Stimulated activated CD4-positive, alpha-beta T cell treated with anti-CD3 and anti-CD28 coated beads, Interleukin-1b, Interleukin-23, amount 100 ng/mL, for 48 hours (primary cell): ENCODE measurements at regions not wholly inside any gene's neighbourhood (a gene's known extent, or its start where the extent isn't known, plus 50 kb on each side); places are given as distances from the start of the nearest gene placed in this dataset.
"Not testable (repeated sequence)": the region's sequence is repeated elsewhere in the genome, so short reads cannot be mapped to it uniquely, and the experiment has no call there.

Experiments
- DNase-seq: peaks from one replicate; pipeline ENCODE4 v3.0.0-alpha.2; 2020

DNA sequence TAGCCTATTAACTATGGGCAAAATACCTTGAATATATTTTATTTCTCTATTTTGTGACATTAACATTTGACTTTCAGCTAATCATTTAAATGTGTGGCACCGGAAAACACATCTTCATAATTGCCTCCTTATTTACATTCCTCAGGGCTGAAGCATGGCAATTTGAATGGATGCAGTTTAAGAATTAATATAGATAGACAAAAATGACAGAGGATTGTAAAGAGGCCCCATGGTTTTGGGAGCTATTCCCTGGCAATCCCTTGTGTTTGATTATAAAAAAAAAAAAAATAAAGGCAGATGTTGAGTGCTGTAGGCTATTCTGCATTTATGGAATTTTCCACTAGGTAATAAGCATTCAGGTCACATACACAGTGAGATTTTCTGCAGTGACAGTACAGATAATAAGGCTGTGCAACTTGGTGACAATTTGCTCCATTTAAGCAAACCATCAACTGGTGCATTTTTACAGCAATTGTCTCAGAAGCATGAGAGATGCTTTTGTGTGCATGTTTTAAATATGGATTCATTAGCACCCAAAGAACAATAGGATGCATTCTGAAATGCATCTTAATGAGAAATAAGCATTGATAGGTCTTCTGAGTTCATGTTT is 123.2 kb upstream of the SLC38A4 start:
- DNase-seq: no peak

- DNase-seq: no peak
Observed at GRCh38 chr12:46950094-46950493, 124.3 kb upstream of the SLC38A4 start.

- no peak for DNase-seq
Observed at GRCh38 chr12:46952880-46953483, 126.4 kb upstream of the PCED1B start.

GRCh38 chr12:46956451-46957035 is 122.9 kb upstream of the PCED1B start:
- DNase-seq: no peak

- DNase-seq: no peak
Observed at GRCh38 chr12:46958053-46958452, 121.4 kb upstream of the PCED1B start.

- DNase-seq: no peak
Observed at GRCh38 chr12:46958599-46959290, 120.7 kb upstream of the PCED1B start.

DNA sequence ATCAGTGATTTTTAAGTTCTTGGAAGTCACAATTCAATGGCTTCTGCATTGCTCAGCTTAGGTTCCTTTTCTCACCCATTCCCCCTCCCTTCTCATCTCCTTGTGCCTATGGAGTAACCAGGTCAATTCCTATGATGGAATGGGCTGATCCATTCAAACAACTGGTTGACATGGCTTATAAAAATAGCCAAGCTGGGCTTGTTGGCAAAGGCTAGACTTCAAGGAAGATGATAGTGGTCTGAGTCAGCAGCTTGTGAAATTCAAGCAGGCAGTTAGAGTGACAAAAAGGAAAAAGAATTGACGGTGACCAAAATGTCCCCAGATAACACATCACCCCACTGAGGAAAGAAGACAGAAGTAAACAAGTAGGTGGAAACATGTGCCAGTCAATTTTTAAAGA is 119.9 kb upstream of the PCED1B start:
- DNase-seq: no peak

- DNase-seq: no peak
Observed at GRCh38 chr12:46960681-46961080, 118.7 kb upstream of the PCED1B start.

DNA sequence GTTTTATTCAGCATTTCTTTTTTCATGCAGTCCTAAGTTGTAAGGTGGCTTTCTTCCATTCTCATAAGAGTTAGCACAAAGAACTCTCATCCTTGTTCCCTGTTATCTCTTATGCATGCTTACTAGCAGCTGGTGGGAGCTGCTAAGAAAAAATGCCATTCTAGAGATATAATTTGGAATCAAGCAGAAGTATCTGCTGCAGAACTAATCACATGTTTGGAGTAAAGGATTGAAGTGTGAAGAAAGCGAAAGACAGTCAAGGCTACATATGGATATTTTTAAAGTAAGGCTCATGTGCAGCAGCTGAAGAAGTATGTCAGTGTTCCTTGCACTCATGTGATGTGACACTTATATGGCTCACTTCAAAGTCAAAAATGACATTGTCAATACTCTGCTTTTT is 116.2 kb upstream of the PCED1B start:
- DNase-seq: no peak

DNA sequence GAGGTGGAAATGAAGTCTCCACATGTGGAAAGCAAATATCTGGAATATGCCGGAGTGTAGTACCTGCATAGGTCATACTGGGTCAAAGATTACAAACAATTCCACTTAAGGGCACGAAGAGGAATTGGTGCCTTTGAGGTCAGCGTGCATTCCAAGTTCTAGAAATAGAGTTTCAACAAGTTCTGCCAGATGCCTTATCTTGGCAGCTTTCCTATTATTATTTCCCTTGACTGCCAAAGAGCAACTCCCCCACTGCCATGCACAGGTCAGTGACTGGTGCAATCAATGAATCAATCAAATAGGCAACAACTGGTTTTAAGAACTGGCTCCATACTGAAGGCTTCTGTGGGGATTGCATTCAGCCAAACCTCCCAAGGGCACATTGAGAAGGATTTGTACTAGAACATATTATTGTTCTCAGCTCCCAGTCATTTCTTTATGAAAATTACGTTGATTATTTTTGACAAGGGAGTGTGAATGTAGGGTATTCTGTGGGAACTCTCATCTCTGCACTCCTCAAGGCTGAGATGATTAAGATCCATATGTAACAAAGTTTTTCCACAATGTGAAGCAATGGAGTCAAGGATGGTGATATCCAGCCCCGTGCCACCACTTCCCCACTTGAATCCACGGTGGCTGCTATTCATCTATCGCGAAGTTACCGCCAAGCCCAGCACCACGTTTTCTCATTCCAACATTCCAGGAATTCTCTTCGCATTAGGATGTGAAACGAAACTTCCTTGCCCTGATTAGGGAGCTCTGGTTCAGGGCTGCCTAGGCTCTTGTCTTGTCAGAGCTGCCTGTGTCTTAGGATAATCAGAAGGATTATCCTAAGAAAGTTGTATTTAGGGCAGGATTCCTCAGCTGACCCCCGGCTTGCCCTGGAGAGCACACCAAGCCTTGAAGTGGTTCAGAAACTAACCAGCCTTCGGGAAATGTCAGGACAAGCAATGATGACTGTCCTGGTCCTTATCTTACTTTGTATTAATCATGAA is 115.1 kb upstream of the PCED1B start:
- no peak for DNase-seq

DNA sequence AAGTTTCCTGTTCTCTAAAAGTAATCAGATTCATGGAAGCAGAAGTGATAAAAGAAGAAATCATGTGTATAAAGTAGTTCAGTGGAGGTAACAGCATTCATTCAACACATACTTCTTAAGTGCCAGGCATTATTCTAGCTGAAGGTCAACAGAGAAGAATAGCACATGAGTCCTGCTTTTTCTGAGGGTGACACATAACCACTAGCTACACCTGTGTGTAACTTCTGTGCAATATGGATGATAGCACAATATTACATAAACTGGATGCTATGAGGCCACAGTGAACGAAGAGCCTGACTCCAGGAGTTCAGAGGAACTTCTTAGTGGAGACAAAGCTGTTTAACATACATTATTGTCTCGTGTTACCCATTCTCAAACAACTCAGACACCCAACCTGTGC is 114.3 kb upstream of the PCED1B start:
- DNase-seq: no peak

GRCh38 chr12:46965880-46966279 is 113.5 kb upstream of the PCED1B start:
- DNase-seq: no peak

GRCh38 chr12:46970636-46971035 is 108.8 kb upstream of the PCED1B start:
- no peak for DNase-seq

DNA sequence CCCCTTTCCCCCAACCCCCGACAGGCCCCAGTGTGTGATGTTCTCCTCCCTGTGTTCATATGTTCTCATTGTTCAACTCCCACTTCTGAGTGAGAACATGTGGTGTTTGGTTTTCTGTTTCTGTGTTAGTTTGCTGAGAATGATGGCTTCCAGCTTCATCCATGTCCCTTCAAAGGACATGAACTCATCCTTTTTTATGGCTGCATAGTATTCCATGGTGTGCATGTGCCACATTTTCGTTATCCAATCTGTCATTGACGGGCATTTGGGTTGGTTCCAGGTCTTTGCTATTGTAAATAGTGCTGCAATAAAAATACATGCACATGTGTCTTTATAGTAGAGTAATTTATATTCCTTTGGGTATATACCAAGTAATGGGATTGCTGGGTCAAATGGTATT is 105.5 kb upstream of the PCED1B start:
- not testable (repeated sequence) for DNase-seq

DNA sequence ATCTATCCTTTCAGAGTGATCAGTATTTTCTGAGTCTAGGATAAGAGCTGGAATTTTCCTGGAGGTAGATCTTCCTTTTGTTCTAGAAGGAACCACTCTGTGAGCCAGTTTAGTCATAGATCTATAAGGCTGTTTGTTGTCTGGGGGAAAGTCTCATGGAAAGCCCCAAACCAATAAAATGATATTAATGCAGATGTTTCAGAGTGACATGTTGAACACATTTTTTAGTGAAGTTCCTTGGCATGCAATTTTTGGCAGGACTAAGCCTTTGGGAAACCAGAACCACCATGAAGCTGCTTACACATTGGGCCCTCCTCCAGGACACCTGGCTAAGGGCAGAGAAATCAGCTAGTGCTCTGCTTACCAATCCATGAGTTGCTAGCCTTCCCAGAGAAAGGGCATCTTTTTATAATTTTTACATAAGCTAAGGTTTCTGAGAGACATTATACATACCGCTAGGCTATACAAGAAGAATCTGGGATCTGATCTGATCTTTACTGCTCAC is 101.5 kb upstream of the PCED1B start:
- DNase-seq: no peak

- DNase-seq: no peak
Observed at GRCh38 chr12:46981622-46982021, 97.8 kb upstream of the PCED1B start.

DNA sequence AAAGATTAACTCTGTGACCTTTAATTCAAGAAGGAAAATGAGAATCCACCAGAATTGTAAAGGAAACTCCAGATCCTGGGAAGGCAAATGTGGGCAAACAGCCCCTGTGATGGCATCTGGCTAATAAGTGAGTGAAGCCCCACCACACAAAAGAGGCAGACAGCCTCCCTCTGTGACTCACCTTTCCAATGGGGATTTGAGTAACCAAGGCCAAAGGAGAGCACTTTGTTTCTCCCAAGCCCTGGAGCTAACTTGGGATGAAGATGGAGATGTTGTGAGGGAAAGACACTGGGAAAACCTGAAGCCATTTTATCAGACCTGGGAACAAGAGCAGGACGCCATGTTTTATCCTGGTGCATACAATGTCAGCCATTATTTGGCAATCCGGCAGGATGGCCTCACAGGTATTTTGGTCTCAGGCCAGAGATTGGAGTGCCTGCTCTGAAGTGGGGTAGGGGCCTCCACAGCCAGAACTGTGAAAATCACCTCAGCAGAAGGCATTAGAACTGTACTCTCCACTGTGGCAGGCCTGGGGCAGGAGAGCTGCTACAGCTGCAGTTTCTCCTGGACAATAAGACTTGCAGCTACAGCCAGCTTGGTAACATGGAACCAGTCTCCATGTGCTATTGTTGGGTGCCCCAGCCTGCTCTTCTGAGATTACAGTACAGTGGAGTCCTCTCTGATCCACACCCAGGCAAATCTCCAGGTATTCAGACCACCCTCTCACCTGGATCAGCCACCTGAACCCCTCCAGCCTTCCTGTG is 96.6 kb upstream of the PCED1B start:
- no peak for DNase-seq

- DNase-seq: no peak
Observed at GRCh38 chr12:46983393-46983793, 96.0 kb upstream of the PCED1B start.

DNA sequence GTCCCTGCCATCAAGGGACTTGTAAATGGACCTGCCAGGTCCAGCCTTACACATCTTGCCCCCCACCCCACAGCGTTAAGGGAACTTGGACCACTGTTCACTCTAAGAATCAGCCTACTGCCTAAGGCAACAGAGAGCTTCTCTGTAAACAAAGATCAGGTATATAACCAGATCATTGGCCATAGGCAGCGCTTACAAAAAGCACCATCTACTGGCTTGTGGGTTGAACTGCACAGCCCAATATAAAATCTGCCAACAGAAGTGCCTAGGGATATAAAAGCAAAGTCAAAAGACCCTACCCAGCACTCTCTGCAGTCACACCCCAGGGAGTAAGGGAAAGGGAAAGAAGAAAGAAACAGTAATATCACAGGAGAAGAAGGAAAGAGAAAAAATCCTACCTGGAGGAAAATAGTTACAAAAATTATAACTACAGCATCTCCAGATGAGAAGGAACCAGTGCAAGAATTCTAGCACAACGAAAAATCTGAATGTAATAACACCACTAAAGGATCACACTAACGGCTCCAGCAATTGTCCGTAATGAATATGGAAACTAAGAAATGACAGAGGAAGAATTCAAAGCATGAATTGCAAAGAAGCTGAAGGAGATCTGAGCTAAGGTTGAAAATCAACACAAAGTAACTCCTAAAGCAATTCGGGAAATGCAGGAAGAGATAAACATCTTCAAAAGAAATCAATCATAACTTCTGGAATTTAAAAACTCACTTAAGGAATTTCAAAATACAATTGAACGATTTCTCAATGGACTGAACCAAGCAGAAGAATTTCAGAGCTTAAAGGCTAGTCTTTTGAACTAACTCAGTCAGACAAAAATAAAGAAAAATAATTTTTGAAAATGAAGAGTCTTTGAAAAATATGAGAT is 95.2 kb upstream of the PCED1B start:
- peak; percentile 22 for DNase-seq

DNA sequence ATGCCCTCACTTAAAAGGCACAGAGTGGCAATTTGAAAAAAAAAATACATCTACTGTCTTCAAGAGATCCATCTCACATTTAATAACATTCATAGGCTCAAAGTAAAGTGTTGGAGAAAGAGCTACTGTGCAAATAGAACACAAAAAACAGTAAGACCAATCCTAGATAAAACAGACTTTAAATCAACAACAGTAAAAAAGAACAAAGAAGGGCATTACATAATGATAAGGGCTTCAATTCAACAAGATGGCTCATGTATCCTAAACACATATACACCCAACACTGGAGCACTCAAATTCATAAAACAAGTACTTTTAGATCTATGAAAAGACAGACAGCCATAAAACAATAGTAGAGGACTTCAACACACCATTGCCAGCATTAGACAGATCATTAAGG is 93.6 kb upstream of the PCED1B start:
- DNase-seq: no peak

DNA sequence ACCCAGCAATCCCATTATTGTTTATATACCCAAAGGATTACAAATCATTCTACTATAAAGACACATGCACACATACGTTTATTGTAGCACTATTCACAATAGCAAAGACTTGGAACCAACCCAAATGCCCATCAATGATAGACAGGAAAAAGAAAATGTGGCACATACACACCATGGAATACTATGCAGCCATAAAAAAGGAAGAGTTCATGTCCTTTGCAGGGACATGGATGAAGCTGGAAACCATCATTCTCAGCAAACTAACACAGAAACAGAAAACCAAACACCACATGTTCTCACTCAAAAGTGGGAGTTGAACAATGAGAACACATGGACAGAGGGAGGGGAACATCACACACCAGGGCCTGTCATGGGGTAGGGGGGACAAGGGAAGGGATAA is 91.3 kb upstream of the PCED1B start:
- DNase-seq: not testable (repeated sequence)
